Activated CD4-positive, CD25-positive, alpha-beta regulatory T cell (primary cell): ENCODE measurements at regions not wholly inside any gene's neighbourhood (a gene's known extent, or its start where the extent isn't known, plus 50 kb on each side); places are given as distances from the start of the nearest gene placed in this dataset.

Experiments
- DNase-seq, 4 experiments: peaks; one replicate each; lab custom pipeline; 2025; lab: John Stamatoyannopoulos, UW

DNA sequence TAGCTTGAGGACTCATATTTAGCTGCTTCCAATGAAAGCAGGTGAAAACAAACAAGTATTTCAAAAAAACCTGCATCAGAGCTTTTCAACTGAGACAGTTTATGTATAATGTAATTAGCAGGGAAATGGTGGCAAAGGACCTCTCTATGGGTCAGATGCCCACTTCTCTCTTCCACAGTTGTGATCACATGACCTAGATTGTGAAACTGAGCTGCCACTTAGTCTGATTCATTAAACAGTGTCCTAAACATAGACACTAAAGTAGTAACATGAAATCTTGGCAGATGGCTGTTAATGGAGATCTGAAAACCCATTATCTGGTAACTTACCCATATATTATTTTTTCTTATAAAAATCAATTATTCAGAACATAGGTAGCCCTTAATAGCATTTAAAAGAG is 663.6 kb upstream of the RIOK2 start:
- no peak for DNase-seq

DNA sequence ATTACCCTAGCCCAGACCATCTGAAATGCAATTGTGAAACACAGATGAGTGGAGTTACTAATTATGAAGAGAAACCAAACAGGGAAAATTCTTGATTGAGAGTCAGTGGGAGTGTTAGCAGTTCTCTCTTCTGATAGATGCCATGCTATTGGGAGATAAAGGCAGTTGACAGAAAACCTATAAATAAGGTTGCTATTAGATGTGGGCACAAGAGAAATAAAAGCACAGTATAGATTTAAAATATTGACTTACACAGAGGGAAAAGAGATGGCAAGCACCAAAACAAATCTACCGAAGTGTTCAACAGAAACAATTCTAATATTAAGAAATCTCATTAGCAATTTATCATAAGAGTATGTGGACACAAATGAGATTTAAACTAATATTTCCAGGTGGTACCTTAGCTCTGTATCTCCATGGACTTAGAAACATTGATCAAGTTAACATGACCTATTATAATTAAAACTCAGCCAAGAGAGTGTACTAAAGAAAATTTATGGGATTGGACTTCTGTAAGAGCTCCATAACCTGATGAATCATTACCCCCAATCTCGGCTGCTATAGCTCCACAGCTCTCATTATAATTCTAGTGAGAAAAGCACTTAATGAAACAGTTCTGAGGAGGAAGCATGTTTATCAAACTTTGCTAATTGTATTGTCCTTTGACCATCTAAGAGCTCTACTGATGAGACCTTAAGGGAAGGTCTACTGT is 665.0 kb upstream of the RIOK2 start:
- no peak for DNase-seq

DNA sequence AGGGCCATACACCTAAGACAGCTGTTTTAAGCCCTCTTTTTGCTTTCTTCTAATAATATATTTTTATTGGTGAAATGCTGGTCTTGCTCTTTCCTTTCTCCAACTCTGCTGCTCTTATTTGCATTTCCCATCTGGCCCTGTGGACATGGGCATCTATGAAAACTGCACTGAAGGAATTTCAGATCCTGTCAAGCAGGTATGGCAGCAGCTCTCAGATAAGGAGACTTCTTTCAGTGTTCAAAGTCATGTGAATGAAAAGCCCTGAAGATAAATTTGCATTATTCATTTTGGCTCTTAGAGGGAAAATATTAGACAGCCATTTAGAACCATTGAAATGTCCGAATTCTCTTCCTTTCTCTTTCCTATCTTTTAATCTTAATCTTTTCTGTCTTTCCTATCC is 668.0 kb upstream of the RIOK2 start:
- no peak for DNase-seq

DNA sequence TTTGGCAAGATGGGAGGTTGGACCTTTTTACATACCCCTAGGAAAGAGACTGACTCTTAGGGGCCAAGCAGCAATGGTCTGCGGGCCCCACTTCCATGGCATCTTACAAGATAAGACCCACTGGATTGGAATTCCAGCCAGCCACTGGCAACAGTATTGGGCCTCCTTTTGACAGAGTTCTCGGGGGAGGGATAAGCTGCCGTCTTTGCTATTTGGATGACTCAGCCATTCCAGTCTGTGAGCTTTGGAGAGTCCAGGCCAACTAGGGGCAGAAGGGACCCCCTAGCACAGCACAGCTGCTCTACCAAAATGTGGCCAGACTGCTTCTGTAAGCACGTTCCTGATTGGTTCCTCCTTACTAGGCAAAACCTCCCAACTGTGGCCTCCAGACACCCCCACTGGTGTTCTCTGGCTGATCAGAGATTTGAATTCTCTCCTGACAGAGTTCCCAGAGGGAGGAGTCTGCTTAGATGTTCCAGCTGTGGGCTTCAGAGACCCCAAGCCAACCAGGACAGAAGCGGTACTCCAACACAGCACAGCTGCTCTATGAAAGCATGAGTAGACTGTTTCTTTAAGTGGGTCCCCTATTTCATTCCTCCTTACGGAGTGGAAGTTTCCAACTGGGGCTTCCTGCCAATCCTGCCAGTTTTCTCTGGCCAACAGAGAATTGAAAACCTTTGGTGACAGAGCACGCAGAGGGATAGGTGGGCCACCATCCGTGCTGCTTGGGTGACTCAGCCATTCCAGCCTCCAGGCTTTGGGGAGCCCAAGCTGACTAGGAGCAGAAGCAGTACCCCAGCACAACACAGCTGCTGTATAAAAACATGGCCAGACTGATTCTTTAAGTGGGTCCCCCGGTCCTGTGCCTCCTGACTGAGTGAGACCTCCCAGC is 672.1 kb upstream of the RIOK2 start:
- DNase-seq: no peak

DNA sequence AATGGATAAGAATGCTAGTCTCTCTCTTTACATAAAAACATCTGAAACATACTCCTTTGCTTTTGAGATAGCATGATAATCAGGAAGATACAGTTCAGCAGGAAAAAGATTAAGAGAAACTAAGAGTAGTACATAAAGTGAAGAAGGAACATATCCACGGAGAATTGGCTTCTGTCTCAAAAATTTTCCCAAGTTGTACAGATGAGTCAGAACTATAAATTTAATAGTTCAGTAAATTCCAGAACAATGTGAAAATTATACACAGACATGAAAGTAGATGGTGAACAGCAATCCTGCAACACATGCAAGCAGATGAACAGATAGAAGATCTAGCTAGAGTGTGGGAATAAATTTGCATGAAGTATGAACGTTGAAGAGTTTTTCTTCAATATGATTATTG is 691.4 kb upstream of the RIOK2 start:
- DNase-seq: no peak

DNA sequence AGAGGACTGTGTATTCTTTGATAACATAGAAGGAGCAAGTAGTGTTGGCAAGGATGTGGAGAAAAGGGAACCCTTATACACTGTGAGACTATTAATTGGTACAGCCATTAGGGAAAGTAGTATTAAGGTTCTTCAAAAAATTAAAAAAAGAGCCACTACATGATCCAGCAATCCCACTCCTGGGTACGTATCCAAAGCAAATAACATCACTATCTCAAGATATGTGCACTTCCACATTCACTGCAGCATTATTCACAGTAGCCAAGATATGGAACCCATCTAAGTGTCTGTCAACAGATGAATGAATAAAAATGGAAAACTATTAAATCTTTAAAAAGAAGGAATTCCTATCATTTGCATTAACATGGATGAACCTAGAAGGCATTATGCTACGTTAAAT is 693.2 kb upstream of the RIOK2 start:
- DNase-seq: no peak

DNA sequence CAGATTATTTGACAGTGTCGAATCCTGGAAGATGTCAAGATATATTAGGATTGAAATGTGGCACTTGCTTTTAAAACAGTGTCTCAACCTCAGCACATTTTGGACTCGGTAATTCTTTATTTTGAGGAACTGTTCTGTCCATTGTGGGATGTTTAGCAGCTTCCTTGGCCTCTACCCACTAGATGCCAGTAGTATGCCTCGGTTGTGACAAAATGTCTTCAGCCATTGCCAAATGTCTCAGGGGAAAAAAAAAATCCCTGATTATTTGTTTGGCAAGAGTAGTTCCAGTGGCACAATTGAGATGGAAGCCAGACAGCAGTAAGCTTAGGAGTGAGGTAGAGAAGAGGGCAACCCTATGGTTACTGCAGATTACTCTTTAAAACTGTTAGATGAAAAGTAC is 694.5 kb upstream of the RIOK2 start:
- DNase-seq: no peak

DNA sequence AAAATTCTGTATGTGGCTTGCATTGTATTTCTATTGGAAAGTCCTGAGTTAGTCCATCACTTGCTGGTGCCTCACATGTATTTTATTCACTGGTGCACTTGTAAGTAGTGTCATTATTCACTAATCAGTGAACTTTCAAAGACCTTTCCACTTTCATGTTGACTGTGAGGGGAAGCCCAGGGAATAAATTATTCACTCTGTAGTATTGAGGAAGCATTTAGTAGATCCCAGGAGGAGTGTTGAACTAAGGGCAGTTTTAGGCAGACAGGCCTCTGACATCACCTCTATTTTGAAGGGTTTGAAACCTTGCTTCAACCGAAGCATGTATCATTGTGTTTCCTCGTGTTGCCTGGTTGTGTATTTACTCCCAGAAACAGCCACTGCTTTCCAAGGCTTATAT is 705.4 kb upstream of the RIOK2 start:
- no peak for DNase-seq

DNA sequence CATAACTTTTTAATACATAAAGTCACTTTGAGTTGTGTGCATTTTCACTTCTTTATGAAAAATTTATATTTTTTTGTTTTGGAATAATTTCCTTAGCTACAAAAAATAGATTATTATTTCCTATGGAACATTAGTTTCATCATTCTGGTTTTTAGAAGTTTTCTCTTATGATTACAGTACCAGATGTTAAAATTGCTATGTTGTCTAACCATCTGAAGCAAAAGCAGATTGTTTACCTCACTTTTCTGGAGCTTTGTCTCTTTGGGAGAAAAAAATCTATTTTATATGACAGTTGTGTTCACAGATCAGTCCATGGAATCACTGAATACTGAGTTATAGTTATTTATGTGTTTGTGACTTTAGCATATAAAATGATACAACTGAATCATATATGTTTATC is 708.9 kb upstream of the RIOK2 start:
- no peak for DNase-seq

DNA sequence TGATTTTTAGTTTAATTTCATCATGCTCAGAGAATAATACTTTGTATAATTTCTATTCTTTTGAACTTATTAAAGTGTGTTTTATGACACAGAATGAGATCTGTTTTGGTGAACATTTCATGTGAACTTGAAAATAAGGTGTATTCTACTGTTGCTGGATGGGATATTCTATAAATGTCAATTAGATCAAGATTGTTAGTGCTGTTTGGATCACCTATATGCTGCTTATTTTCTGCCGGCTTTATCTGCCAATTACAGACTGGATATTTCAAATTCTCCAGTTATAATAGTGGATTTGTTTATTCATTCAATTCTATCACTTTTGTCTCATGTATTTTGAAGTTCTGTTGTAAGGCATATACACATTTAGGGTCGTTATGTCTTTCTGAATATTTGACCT is 720.7 kb upstream of the RIOK2 start:
- no peak for DNase-seq

DNA sequence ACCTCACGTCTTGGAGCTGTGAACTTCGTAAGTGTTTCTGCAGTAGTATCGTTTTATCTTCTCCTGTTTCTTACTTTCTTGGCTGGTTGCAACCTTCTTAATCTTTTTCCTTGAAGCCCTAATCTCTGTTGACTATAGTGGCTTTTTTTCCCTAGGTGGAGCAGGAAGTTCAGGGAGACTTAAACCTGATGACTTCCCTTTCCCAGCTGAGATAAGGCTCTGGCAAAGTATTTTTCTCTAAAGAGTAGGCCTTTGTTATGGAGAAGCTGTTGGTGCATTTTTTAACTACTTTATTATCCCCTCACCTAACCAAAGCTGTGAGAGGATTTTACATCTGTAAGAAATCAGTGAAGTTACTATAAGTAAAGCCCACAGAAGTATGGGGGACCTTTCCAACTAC is 723.1 kb upstream of the RIOK2 start:
- DNase-seq: no peak

DNA sequence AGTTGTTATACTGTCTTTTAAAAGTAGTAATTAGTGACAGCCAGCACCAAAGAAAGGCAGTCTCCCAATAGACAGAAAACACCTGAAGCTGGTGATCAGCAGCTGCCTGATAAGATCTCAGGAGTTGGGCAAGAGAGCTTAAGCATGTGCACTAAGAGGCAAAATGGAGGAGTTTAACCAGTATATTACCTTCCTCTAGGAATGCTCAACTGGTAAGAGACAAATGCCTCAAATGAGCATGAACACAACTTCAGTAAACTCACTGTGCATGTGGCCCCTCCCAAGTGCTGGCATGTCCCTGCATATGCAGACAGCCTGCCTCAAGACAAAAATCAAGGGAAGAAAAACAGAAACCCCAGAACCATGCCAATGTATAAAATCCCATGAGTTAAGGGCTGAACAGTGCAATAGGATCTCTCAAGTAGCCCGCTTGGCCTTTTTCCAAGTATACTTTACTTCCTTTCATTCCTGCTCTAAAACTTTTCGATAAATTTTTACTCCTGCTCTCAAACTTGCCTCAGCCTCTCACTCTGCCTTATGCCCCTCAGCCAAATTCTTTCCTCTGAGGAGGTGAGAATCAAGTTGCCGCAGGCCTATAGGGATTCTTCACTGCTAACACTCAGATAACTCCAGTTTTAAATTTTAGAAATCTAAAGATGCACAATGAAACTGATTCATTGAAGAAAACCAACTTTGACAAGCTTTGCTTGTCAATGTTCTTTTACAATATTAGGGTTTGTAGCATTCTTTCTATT is 724.8 kb upstream of the RIOK2 start:
- no peak for DNase-seq

DNA sequence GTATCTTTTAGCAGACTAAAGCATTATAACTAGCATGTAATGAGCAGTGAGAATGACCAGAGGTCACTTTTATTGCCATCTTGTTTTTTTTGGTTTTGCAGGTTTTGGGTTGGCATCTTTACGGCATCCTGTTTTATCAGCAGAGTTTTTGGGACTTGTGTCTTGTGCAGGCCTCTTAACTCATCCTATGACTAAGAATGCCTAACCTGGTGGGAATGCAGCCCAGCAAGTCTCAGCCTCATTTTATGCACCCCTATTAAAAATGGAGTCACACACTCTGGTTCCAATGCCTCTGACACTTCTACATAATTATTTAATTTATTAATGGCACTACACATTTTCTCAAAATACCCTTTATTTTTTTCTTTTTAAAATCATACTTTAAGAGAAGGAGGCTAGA is 726.5 kb upstream of the RIOK2 start:
- no peak for DNase-seq

DNA sequence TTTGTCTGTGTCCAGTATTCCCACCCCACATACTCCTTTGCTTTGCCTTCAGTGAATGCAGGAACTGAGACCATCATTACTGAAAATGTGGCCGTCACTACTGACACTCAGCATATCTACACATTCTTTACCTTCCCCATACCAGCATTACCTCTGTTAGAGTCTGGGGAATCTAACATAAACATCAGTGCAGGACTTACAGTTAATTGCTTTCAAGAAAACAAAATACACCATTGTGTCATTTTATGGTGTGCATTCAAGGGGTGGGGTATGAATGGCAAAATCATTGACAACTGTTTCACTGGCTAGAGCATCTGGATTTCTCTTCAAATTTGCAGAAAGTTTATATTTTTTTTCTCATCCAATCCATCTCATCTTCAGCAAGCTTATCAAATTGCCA is 731.4 kb upstream of the RIOK2 start:
- no peak for DNase-seq

DNA sequence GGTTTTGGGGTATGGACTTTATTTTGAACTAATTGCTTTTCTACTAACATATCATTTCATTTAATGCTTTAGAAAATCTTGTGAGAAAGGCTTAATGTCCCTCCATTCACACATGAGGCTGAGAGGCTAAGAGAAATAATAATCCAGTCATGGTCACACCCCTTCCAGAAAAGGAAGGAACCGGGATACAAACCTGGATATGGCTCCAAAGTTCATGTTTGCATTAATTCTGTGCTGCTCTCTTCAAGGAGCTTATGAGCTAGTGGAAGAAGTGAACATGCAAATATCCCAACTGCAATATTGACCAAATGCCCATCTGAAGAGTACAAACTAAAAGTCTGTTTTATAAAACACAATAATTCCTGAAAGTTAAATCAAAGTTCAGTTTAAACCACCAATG is 732.1 kb upstream of the RIOK2 start:
- no peak for DNase-seq

DNA sequence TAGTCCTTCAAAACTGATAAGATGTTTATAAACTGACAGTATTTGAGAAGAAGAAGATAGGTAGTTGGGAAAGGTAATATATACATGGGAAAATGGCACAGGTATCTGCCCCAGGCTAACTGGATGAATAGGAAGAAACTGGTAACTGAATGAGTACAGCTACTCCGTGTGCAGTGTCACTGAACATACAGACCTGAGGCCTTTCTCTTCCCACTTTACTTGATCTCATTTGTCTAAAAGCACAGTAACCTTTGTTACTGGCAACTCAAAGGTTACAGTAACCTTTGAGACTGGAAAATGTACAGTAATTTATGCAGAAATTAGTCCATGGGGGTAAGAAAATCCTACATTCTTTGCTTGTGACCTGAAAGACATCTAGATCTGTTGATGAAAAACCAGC is 735.0 kb upstream of the RIOK2 start:
- no peak for DNase-seq

DNA sequence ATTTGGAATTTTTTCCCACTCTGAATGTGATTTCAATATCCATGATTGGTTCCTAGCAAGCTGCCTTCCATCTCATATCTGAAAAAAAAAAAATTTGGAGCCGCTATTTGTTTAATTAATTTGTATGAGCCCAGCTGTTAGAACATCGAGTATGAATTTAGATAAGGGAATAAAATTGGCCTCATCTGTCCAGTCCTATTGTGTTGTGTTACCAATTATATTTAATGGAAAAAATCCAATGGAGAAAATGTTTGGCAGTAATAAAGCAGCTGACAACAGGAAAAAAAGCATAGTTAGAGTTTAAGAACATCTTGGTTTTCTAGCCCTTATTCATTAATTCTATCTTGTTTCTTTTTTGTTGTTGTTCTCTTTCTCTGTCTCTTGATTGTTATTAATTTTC is 735.6 kb upstream of the RIOK2 start:
- DNase-seq: no peak

DNA sequence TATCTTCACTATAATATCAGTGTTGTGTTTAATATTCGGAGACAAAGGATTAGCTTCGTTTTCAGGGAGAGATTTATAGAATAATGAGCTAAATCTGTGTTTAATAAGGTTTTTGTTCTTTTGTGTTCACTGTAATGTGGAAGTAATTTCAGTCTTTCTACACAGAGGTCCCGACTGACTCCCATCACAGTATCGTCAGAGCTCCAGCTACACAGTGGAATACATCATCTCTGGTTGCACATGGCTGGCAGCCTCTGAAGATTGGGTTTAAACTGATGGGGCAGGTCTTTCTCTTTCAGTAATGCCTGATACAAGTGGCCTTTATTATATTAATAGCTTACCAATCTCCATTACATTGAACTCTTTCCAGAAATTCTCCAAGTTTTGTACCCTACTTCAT is 736.7 kb upstream of the RIOK2 start:
- no peak for DNase-seq

DNA sequence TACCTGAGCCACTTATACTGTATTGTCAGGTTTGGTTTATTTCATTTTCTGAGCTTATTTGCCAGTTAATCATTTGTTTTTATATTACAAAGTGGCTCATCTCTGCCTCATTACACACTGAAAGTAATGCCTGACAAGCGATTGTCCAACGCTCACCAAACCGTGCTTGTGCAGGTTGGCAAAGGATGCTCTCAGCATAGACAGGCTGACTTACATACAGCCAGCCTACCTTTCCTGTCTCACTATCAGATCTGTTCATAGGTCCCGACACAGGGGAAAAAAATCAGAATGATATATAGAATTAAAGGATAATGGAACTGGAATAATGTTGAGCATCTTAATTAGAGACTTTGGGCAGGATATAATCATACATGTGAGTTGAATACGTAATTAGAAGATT is 739.7 kb upstream of the RIOK2 start:
- no peak for DNase-seq

DNA sequence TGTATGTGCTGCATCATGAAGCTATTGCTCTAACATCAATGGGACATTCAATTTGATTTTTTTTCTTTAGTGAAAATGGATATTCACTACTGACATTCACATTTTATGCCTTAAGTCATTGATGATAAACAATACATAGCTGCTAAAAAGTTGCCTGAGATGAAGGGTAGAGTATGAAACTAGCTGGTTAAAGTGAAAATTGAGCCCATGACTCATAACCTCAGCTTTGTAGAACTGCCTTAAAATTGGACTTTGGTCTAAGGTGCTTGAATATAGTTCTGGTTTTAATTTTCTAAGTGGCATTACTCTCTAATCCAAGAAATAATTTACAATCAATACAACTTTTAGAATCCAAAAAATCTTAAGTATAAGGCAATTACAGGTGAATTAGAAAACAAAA is 740.4 kb upstream of the RIOK2 start:
- DNase-seq: no peak

DNA sequence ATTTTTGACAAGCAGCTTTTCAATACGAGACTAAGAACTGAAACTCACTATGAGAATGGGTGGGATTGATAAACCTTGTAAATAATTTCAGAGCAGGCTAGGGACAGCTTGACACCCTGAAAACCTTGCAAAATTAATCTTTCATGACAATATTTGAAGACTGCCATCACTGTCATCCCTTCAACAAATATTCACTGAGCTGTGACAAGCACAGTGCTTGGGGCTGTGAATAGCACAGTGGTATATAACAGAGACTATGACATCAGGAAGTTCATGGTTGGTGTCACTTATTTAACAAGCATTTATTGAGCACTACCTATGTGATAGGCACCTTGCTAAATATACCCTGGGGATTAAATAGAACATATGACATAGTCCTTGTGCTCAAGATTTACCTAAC is 741.0 kb upstream of the RIOK2 start:
- DNase-seq: no peak

DNA sequence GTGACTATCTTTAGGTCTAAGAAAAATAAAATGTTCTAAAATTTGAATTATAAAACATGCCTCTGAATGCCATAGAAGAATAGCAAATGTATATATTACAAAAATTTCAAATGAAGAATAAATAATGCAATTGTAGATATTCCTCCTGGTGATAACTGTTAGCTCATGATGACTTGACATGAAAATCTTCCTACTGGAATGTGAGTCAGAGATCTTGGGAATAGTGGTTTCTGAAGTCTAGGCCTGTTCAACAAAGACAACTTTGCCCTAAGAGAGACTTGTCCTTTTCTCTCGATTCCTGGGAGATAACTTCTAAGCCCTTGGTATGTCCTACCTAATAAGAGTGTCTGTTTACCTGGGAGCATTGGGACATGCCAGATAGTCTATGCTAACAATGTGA is 746.3 kb upstream of the RIOK2 start:
- DNase-seq: no peak

DNA sequence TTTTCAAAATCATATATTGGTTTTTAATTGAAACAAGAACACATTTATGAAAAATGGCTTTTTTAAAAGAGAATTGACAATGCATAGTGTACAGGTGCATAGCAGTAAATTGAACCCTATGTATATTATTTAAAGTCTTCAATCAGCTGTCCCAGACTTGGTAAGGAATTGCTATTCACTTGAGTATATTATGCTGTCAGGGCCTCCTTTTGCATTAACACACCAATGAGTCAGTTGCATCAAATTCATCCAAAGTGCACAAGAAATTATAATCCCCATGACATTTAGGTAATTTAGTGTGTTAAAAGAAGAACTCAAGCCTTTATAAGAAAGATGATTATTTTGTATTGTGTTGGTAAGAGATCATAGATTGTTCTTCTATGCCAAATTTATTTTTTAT is 748.8 kb upstream of the RIOK2 start:
- DNase-seq: no peak
